ENCODE measurements at regions not wholly inside any gene's neighbourhood (a gene's known extent, or its start where the extent isn't known, plus 50 kb on each side); places are given as distances from the start of the nearest gene placed in this dataset.
A peak's percentile ranks its signal among the peaks of the same experiment; 100 is the strongest.

DNA sequence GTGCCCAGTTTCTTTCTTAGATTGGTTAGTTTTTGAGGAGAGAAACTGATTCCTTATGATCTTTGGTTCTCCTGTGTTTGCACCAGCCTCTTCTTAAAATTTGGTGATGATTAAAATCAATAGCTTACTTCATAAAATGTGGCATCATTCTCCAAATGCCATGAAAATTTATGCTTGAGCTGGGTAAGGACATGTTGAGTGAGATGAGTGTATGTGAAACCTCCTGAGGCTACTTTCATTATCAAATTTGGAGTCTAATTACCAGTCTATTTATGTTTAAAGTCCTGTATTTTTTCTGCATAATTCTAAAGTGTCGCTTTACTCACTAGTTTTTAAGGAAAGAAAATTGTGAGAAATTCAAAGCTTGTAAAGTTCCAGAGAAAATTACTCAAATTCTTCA, 102.1 kb downstream of the DIPK2A start:
- TF ChIP-seq ZNF384 (IDR thresholded peaks at IDR 0.05) (no peak), FOXM1 (IDR thresholded peaks at IDR 0.05; ENCODE audit: borderline replicate concordance) (no peak), NFRKB (IDR thresholded peaks at IDR 0.05) (no peak), SUZ12 (IDR thresholded peaks at IDR 0.05) (no peak), L3MBTL2 (conservative IDR thresholded peaks at IDR 0.05) (no peak), FOXA1 (IDR thresholded peaks at IDR 0.05) (no peak), ARNT (IDR thresholded peaks at IDR 0.05) (no peak), LEF1 (IDR thresholded peaks at IDR 0.05; ENCODE audit: borderline replicate concordance) (no peak)
- CTCF ChIA-PET, result no interaction called here
- no peak for DNase-seq (ENCODE audit: extremely low spot score)
- POLR2A ChIA-PET, result no interaction called here

DNA sequence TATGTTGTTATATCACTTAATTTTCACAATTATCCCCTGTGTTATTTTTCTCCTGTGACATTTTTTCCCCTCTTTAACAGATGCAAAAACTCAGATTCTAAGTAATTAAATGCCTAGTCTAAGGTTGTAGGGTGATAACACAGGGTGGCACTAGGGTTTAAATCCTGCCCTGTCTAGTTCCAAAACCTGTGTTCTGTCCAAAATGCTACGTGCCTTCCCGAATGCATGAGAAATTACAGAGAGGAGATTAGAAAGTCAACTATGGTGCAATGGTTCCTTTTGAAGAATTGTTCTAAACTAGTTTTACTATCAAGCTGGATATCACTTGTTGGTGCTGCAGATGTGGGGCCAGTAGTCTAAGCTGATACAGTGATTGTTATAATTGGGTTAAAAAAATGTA, 108.0 kb downstream of the DIPK2A start:
- POLR2A ChIA-PET, result no interaction called here
- no peak for TF ChIP-seq ELF4 (IDR thresholded peaks at IDR 0.05)
- no peak for TF ChIP-seq L3MBTL2 (conservative IDR thresholded peaks at IDR 0.05)
- no peak for TF ChIP-seq FOXM1 (IDR thresholded peaks at IDR 0.05; ENCODE audit: borderline replicate concordance)
- TF ChIP-seq CTBP1 (IDR thresholded peaks at IDR 0.05; ENCODE audit: borderline replicate concordance), result no peak
- no peak for TF ChIP-seq HDGF (IDR thresholded peaks at IDR 0.05; ENCODE audit: borderline replicate concordance)
- no peak for TF ChIP-seq FOXA1 (IDR thresholded peaks at IDR 0.05)
- TF ChIP-seq TARDBP (IDR thresholded peaks at IDR 0.05), result no peak
- no peak for TF ChIP-seq ARNT (IDR thresholded peaks at IDR 0.05)
- TF ChIP-seq FOXK2 (IDR thresholded peaks at IDR 0.05), result no peak
- TF ChIP-seq NFRKB (IDR thresholded peaks at IDR 0.05), result no peak
- no peak for TF ChIP-seq SUZ12 (IDR thresholded peaks at IDR 0.05)
- no peak for TF ChIP-seq BHLHE40 (IDR thresholded peaks at IDR 0.05; ENCODE audit: borderline replicate concordance)
- TF ChIP-seq SP1 (IDR thresholded peaks at IDR 0.05), result no peak
- TF ChIP-seq, protein P1, sequence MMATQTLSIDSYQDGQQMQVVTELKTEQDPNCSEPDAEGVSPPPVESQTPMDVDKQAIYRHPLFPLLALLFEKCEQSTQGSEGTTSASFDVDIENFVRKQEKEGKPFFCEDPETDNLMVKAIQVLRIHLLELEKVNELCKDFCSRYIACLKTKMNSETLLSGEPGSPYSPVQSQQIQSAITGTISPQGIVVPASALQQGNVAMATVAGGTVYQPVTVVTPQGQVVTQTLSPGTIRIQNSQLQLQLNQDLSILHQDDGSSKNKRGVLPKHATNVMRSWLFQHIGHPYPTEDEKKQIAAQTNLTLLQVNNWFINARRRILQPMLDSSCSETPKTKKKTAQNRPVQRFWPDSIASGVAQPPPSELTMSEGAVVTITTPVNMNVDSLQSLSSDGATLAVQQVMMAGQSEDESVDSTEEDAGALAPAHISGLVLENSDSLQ (IDR thresholded peaks at IDR 0.05), result no peak
- no peak for TF ChIP-seq ZNF384 (IDR thresholded peaks at IDR 0.05)
- TF ChIP-seq LEF1 (IDR thresholded peaks at IDR 0.05; ENCODE audit: borderline replicate concordance), result no peak
- CTCF ChIA-PET, result no interaction called here
- no peak for DNase-seq (ENCODE audit: extremely low spot score)

DNA sequence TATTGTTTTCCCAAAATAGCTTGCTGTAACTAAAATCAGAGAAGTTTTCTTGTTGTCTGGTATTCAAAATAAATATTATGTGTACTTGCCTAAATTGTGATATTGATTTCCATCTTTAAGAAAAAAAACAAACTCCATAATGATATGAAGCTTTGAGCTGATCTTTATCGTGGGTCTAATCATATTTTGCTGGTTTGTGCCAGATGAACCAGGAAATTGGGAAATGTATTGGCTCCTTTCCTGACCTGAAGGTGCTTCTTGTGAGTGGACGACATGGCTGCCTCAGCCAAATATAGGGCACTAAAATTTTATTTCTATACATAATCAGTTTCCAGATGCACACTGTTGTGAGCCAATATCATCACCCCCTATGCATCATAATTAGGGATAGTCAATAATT, 113.3 kb downstream of the DIPK2A start:
- ChIA-PET POLR2A (no interaction called here), CTCF (no interaction called here)
- no peak for DNase-seq (ENCODE audit: extremely low spot score)
- TF ChIP-seq NFRKB (IDR thresholded peaks at IDR 0.05) (no peak), TARDBP (IDR thresholded peaks at IDR 0.05) (no peak), BHLHE40 (IDR thresholded peaks at IDR 0.05; ENCODE audit: borderline replicate concordance) (no peak), HDGF (IDR thresholded peaks at IDR 0.05; ENCODE audit: borderline replicate concordance) (no peak), SP1 (IDR thresholded peaks at IDR 0.05) (no peak), ZNF384 (IDR thresholded peaks at IDR 0.05) (no peak), SUZ12 (IDR thresholded peaks at IDR 0.05) (no peak), FOXK2 (IDR thresholded peaks at IDR 0.05) (no peak), ARNT (IDR thresholded peaks at IDR 0.05) (no peak), LEF1 (IDR thresholded peaks at IDR 0.05; ENCODE audit: borderline replicate concordance) (no peak), ELF4 (IDR thresholded peaks at IDR 0.05) (no peak)

DNA sequence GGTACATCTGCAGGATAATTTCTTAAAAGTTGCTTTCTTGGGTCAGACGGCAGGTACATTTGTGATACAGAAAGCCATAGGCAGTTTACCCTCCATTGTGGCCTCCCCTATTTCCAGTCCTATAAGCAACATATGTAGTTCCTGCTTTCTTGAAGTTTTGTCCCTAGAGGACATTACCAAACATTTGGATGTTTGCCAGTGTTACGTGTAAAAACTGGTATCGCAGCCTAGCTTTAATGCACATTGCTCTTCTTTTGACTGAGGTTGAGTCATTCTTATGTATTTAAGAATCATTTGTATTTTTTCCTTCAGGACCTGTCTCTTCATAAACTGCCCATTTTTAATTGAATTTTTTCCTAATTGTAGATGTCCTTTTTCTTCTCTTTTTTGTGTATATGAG, 114.3 kb downstream of the DIPK2A start:
- DNase-seq (ENCODE audit: extremely low spot score), result peak; percentile 7
- CTCF ChIA-PET, result no interaction called here
- TF ChIP-seq ELF4 (IDR thresholded peaks at IDR 0.05) (no peak), SP1 (IDR thresholded peaks at IDR 0.05) (no peak), HDGF (IDR thresholded peaks at IDR 0.05; ENCODE audit: borderline replicate concordance) (no peak), FOXA1 (IDR thresholded peaks at IDR 0.05) (no peak), FOXM1 (IDR thresholded peaks at IDR 0.05; ENCODE audit: borderline replicate concordance) (no peak), FOXK2 (IDR thresholded peaks at IDR 0.05) (no peak), L3MBTL2 (conservative IDR thresholded peaks at IDR 0.05) (no peak), ZNF384 (IDR thresholded peaks at IDR 0.05) (no peak)
- POLR2A ChIA-PET, result no interaction called here

DNA sequence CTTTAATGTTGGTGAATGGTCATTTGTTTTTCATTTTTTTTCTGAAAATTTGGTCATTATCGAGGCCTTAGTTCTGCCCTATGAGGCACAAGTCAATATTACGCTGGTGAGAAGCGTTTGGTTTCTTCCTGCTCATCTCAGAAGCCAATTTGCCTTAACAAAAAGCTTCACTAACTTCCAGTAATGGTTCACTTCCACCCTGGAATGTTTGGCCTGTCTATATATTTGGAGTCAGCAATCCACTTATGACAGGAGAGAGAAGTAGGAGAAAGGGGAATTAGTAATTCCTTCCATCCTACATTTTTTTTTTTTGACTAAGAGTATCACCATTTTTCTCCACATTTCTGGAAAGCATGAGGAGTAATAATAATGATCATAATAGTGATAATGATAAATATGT, 124.4 kb downstream of the DIPK2A start:
- ChIA-PET POLR2A (no interaction called here), CTCF (no interaction called here)
- DNase-seq (ENCODE audit: extremely low spot score), result no peak
- TF ChIP-seq SP1 (IDR thresholded peaks at IDR 0.05), result no peak

DNA sequence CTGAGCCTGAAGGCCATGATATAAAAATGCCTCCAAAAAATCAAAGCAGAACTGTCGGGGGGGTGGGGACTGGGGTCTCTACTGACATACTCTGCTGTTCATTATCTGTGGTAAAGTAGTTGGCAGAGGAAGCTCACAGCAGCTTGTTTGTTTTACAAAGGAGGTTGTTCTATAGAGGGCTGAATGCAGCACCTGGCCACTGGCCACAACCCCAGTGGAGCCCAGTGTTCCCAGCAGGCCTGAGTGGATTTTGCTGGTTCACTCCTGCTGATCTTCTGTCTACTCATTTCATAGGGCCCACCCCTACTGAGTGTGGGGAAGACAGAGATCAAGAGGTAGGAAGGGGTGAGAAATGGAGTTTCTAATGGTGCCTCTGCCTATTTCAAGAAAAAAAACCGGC, 125.5 kb downstream of the DIPK2A start:
- TF ChIP-seq, protein P1 (IDR thresholded peaks at IDR 0.05), result no peak
- no peak for TF ChIP-seq HDGF (IDR thresholded peaks at IDR 0.05; ENCODE audit: borderline replicate concordance)
- no peak for TF ChIP-seq LEF1 (IDR thresholded peaks at IDR 0.05; ENCODE audit: borderline replicate concordance)
- TF ChIP-seq SUZ12 (IDR thresholded peaks at IDR 0.05), result no peak
- no peak for TF ChIP-seq ARNT (IDR thresholded peaks at IDR 0.05)
- ChIA-PET CTCF (interaction anchor here (0.7 kb wide), 1 partner anchor 121 kb away, joined by 3 read pairs; no protein-coding TSS in a partner anchor), POLR2A (interaction anchor here (1.0 kb wide), 1 partner anchor 125 kb away, joined by 4 read pairs; the partner anchor contains the start of gene DIPK2A)
- DNase-seq (ENCODE audit: extremely low spot score), result no peak

DNA sequence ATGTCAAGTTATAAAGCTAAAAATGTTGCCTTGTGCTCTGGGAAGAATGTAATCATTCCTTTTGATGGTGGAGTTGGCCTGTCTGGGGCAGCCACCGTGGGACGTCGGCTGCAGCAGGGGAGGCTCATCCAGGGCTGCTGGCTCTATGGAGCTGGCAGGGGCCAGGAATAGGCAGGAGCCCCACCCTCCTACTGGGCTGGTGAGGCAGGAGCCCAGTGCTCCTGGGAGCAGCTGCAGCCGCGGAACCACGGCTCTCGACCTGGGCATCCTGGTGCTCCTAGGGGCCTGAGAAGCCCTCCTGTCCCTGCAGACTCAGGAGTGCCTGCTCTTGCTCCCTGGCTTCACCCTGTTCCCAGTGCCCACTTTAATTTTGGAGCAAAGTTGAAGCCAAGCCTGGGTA, 127.1 kb downstream of the DIPK2A start:
- TF ChIP-seq FOXK2 (IDR thresholded peaks at IDR 0.05), result no peak
- no peak for TF ChIP-seq SUZ12 (IDR thresholded peaks at IDR 0.05)
- TF ChIP-seq LEF1 (IDR thresholded peaks at IDR 0.05; ENCODE audit: borderline replicate concordance), result no peak
- no peak for TF ChIP-seq ELF4 (IDR thresholded peaks at IDR 0.05)
- no peak for TF ChIP-seq TARDBP (IDR thresholded peaks at IDR 0.05)
- TF ChIP-seq ARNT (IDR thresholded peaks at IDR 0.05), result no peak
- TF ChIP-seq FOXA1 (IDR thresholded peaks at IDR 0.05), result no peak
- TF ChIP-seq L3MBTL2 (conservative IDR thresholded peaks at IDR 0.05), result no peak
- no peak for TF ChIP-seq SP1 (IDR thresholded peaks at IDR 0.05)
- no peak for TF ChIP-seq HDGF (IDR thresholded peaks at IDR 0.05; ENCODE audit: borderline replicate concordance)
- TF ChIP-seq ZNF384 (IDR thresholded peaks at IDR 0.05), result no peak
- TF ChIP-seq FOXM1 (IDR thresholded peaks at IDR 0.05; ENCODE audit: borderline replicate concordance), result no peak
- no peak for TF ChIP-seq NFRKB (IDR thresholded peaks at IDR 0.05)
- TF ChIP-seq, protein P1 (IDR thresholded peaks at IDR 0.05), result no peak
- no peak for TF ChIP-seq CTBP1 (IDR thresholded peaks at IDR 0.05; ENCODE audit: borderline replicate concordance)
- TF ChIP-seq BHLHE40 (IDR thresholded peaks at IDR 0.05; ENCODE audit: borderline replicate concordance), result no peak
- no peak for DNase-seq (ENCODE audit: extremely low spot score)
- ChIA-PET POLR2A (no interaction called here), CTCF (no interaction called here)
